AG10803 (cell line): ENCODE measurements at regions not wholly inside any gene's neighbourhood (a gene's known extent, or its start where the extent isn't known, plus 50 kb on each side); places are given as distances from the start of the nearest gene placed in this dataset.

Experiments
- DNase-seq: peaks from one replicate; pipeline ENCODE4 v3.0.0; 2010; ENCODE audit warnings: low read depth
- H3K4me3 ChIP-seq: 2 replicates; pipeline ENCODE4 v1.5.1; 2011; ENCODE audit warnings: mild to moderate bottlenecking, low read length, control low read depth
- TF ChIP-seq, protein P1 (sequence below): conservative IDR thresholded peaks from 2 replicates; pipeline ENCODE4 v1.5.1; 2011; ENCODE audit warnings: mild to moderate bottlenecking, low read length, control low read depth, inconsistent platforms

DNA sequence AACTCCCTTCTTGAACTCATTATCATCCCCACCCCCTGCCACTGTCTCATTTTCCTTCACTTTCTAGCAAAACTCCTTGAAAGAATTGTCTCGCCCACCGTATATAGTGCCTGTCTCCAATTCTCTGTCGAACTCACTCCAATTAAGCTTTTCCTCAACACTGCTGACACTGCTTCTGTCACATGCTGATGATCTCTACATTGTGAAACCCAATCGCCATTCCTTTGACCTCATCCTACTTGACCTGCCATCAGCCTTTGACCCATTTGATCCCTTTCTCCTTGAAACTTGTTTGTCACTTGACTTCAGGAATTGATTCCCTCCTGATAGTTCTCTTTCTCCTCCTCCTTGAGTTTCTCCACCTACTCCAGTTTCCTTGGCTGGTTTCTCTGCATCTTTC, 54.8 kb downstream of the CCDC71L start:
- no peak for DNase-seq
- TF ChIP-seq, protein P1, sequence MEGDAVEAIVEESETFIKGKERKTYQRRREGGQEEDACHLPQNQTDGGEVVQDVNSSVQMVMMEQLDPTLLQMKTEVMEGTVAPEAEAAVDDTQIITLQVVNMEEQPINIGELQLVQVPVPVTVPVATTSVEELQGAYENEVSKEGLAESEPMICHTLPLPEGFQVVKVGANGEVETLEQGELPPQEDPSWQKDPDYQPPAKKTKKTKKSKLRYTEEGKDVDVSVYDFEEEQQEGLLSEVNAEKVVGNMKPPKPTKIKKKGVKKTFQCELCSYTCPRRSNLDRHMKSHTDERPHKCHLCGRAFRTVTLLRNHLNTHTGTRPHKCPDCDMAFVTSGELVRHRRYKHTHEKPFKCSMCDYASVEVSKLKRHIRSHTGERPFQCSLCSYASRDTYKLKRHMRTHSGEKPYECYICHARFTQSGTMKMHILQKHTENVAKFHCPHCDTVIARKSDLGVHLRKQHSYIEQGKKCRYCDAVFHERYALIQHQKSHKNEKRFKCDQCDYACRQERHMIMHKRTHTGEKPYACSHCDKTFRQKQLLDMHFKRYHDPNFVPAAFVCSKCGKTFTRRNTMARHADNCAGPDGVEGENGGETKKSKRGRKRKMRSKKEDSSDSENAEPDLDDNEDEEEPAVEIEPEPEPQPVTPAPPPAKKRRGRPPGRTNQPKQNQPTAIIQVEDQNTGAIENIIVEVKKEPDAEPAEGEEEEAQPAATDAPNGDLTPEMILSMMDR: no peak
- no peak overlapping the region for H3K4me3 ChIP-seq

DNA sequence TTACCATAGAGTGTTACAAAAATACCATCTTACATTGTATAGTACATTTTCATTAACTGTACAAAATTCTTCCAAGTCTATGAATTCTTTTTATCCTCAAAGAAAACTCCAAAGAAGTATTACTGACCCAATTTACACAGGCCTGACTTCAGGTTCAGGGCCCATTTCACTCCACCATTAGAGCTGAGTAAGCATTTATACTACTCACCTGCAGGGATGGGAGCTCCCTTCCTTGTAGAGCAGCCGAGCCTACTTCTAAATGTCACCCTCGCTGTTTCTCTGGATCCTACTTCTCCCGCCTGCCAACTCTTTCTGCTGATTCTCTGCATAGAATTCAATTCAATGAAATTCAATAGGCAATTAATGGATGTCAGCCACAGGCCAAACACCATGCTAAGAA, 56.0 kb downstream of the CCDC71L start:
- TF ChIP-seq, protein P1: no peak
- DNase-seq: no peak

DNA sequence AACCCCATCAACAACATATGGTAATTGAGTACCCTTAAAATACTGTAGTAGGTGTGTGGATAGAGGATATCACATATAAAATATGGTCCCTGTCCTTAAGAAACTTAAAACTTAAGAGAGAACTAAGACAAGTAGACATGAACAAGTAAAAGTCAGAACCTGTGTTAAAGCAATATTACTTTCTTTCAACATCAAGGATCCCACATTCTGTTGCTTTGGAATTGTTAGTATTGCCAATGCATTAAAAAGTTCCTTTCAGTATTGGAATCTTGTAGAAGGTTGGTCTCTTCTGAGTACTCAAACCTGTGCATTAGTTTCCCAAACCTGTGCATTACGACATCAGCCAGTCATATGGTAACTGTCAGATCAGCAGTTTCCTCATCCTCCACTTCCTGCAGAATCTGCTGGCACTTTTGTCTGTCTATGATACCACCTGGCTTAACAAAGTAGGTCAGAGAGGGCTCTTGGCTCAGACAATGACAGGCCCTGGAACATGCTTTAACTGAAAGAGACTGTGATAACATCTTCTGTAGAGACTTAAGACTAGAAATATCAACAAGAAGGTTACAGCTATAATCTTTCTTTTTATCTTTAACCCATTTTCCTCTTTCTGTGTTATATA, 56.5 kb downstream of the CCDC71L start:
- TF ChIP-seq, protein P1: no peak
- no peak for DNase-seq
- H3K4me3 ChIP-seq: no peak overlapping the region

More for the DNA sequence above, 56.0 kb downstream of the CCDC71L start:
- no peak overlapping the region for H3K4me3 ChIP-seq

DNA sequence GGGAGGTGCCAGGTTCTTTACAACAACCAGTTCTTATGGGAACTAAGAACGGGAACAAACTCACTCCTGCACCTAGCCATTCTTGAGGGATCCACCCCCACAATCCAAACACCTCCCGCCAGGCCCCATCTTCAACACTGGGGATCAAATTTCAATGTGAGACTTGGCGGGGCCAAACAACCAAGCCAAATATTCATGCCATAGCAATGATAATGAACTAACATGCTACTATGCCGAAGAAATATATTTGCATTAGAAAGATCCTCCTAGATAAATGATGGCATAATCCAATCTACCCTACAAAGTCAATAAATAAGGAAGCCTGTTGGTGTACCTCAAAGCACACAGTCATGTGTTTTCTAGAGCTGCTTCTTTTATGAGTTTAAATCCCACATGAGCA, 57.6 kb downstream of the CCDC71L start:
- H3K4me3 ChIP-seq: no peak overlapping the region
- TF ChIP-seq, protein P1: no peak
- DNase-seq: no peak

DNA sequence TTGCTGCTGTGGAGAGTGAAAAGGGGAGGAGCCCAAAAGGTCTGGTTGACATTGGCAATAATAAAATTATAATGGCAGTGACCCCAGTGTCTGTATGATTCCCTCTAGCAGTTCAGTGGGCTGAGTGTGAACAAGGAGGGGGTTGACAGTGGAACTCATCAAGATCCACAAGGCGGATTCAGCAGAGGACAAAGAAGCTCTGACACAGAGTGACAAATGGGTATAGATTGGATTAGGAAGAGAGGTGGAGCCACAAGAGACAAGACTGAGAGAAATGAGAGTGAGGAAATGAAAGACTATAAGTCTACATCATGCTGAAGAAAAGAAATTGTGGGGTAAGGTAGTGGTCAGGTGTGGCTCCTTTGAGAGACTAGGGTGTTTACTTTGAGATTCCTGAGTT, 58.9 kb downstream of the CCDC71L start:
- no peak for DNase-seq
- TF ChIP-seq, protein P1: no peak

DNA sequence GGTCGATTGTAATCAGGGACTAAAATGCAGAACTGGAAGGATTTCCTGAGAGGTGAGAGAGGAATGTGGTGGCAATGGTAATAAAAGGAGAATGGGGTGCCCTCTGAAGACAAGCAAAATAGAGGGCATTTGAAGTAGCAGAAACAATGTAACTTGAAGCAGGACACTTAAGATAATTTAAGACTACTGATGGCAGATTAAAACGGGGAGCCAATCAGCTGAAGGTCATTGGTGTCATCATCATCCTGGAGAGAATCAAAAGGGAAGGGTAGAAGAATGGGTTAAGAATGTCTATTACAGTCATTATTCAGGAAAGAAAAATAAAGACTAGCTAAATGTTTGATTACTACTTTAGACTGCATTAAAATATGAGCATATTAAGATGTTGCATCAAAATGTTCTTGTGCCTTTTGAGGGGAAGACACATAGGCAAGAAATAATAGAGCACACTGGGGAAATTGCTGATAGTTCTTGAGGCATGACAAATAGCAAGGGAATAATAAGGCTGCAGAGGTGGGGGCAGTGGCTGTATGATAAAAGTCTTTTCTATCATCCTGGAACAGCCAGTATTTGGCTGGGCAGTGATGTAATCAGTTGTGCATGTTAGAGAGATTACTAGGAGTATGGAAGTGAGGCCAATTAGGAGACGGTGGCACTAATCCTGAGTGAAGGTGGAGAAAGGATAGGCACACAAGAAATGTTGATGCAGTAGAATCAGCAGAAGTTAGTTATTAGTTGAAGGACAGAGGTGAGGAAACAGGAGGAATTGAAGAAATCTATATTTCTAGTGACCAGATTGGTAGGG, 60.2 kb downstream of the CCDC71L start:
- DNase-seq: no peak
- H3K4me3 ChIP-seq: no peak overlapping the region
- TF ChIP-seq, protein P1: no peak

More for the DNA sequence above, 58.9 kb downstream of the CCDC71L start:
- no peak overlapping the region for H3K4me3 ChIP-seq

DNA sequence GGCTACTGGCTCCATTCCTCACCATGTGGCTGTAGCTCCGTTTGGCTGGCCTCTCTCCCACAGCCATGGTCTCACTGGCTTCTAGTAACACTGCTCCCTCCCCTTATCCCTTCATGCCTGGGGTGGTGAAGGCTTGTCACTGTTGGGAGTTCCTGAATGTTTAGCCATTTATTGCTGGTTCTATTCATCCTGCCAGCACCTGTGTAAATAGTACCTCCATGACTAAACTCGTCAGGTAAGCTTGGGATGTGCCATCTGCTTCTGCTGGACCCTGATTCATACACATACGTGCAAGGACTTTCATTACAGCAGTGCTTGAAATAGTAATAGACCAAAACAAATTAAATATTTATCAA, 61.6 kb downstream of the CCDC71L start:
- no peak overlapping the region for H3K4me3 ChIP-seq
- TF ChIP-seq, protein P1: no peak
- no peak for DNase-seq
